ENCODE measurements at regions not wholly inside any gene's neighbourhood (a gene's known extent, or its start where the extent isn't known, plus 50 kb on each side); places are given as distances from the start of the nearest gene placed in this dataset.
"Not testable (repeated sequence)": the region's sequence is repeated elsewhere in the genome, so short reads cannot be mapped to it uniquely, and the experiment has no call there.

GRCh38 chr12:131321988-131322387 is 368.3 kb downstream of the ADGRD1 start:
- no peak for DNase-seq

- DNase-seq = not testable (repeated sequence)
Observed at GRCh38 chr12:131322460-131322859, 368.8 kb downstream of the ADGRD1 start.

GRCh38 chr12:131323879-131324278 is 370.2 kb downstream of the ADGRD1 start:
- no peak for DNase-seq

GRCh38 chr12:131327521-131328488 is 374.1 kb downstream of the ADGRD1 start:
- no peak for DNase-seq

- not testable (repeated sequence) for DNase-seq
Observed at GRCh38 chr12:131328861-131329845, 375.4 kb downstream of the ADGRD1 start.

- DNase-seq = no peak
Observed at GRCh38 chr12:131330106-131330815, 376.6 kb downstream of the ADGRD1 start.

GRCh38 chr12:131331148-131331750 is 377.5 kb downstream of the ADGRD1 start:
- no peak for DNase-seq

- DNase-seq = no peak
Observed at GRCh38 chr12:131332224-131332623, 378.5 kb downstream of the ADGRD1 start.

GRCh38 chr12:131333136-131333535 is 377.8 kb upstream of the SFSWAP start:
- DNase-seq = no peak

GRCh38 chr12:131333621-131334440 is 377.1 kb upstream of the SFSWAP start:
- DNase-seq = no peak

- no peak for DNase-seq
Observed at GRCh38 chr12:131334835-131335234, 376.1 kb upstream of the SFSWAP start.

GRCh38 chr12:131335456-131335855 is 375.4 kb upstream of the SFSWAP start:
- no peak for DNase-seq

GRCh38 chr12:131337861-131338260 is 373.0 kb upstream of the SFSWAP start:
- not testable (repeated sequence) for DNase-seq

- DNase-seq = no peak
Observed at GRCh38 chr12:131340616-131341210, 370.2 kb upstream of the SFSWAP start.

GRCh38 chr12:131341608-131342007 is 369.3 kb upstream of the SFSWAP start:
- DNase-seq = not testable (repeated sequence)

- DNase-seq = not testable (repeated sequence)
Observed at GRCh38 chr12:131343436-131343835, 367.5 kb upstream of the SFSWAP start.

- DNase-seq = not testable (repeated sequence)
Observed at GRCh38 chr12:131344715-131345520, 366.0 kb upstream of the SFSWAP start.

- no peak for DNase-seq
Observed at GRCh38 chr12:131345521-131346436, 365.1 kb upstream of the SFSWAP start.

All from left hindlimb (tissue), 1 donor.